Astrocyte of the cerebellum (primary cell): ENCODE measurements at regions not wholly inside any gene's neighbourhood (a gene's known extent, or its start where the extent isn't known, plus 50 kb on each side); places are given as distances from the start of the nearest gene placed in this dataset.

Experiments used
- DNase-seq: peaks from one replicate; pipeline ENCODE4 v3.0.0-alpha.2; 2011; ENCODE audit warnings: low read depth
- H3K4me3 ChIP-seq: 2 replicates; pipeline ENCODE4 v1.5.1; 2011; ENCODE audit warnings: mild to moderate bottlenecking, low read depth, low read length, moderate library complexity
- in situ Hi-C: cut with HindIII; loops from 2 replicates; pipeline ENCODE4 v1.10.0; 2017; ENCODE audit warnings: low sequenced_read_pairs
- TF ChIP-seq, protein P1 (sequence below): IDR thresholded peaks from 2 replicates; pipeline ENCODE4 v1.5.1; 2012; ENCODE audit warnings: low read length, low read depth, moderate library complexity, mild to moderate bottlenecking; ENCODE audit errors: missing control alignments

DNA sequence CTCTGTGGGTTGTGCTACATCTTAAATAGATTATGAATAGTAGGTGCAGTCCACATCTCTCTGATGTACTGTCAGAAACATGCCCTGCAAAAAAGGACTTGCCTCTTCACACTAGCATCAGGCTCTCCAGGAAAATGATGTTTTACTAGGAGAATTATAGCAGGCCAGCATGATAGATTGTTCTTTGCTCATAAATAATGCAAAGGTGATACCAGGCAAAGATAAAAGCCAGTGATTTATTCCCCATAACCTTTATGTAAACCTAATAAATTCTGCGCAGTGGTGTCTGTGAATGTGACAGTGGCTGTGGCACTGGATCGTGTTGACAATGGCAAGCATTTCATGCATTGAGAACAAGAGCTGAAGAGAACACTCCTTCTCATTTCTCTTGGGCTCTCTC is 646.5 kb upstream of the SEL1L start:
- in situ Hi-C loops: no loop called here
- no peak overlapping the region for H3K4me3 ChIP-seq
- TF ChIP-seq, protein P1, sequence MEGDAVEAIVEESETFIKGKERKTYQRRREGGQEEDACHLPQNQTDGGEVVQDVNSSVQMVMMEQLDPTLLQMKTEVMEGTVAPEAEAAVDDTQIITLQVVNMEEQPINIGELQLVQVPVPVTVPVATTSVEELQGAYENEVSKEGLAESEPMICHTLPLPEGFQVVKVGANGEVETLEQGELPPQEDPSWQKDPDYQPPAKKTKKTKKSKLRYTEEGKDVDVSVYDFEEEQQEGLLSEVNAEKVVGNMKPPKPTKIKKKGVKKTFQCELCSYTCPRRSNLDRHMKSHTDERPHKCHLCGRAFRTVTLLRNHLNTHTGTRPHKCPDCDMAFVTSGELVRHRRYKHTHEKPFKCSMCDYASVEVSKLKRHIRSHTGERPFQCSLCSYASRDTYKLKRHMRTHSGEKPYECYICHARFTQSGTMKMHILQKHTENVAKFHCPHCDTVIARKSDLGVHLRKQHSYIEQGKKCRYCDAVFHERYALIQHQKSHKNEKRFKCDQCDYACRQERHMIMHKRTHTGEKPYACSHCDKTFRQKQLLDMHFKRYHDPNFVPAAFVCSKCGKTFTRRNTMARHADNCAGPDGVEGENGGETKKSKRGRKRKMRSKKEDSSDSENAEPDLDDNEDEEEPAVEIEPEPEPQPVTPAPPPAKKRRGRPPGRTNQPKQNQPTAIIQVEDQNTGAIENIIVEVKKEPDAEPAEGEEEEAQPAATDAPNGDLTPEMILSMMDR: no peak

DNA sequence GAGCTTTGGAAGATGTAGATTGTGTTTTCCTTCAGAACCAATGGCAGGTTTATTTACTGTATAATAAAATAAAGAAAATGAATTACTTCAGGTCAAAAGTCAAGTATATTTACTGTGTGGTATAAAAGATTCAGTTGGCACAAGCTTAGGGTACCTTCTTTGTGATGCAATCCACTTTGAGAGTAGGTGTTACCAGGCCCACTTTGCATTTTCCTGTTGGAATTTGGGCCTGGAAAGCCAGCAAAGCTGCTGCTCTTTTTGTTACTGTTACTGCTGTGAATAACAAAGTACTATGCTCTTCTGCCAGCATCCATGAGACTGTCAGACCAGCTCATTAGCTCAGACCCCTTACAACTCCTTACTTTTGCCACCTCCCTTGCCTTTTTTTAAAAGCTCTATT is 649.0 kb upstream of the SEL1L start:
- no peak for DNase-seq
- in situ Hi-C loops: no loop called here
- H3K4me3 ChIP-seq: no peak overlapping the region
- TF ChIP-seq, protein P1: no peak

More for the DNA sequence above, 646.5 kb upstream of the SEL1L start:
- no peak for DNase-seq

DNA sequence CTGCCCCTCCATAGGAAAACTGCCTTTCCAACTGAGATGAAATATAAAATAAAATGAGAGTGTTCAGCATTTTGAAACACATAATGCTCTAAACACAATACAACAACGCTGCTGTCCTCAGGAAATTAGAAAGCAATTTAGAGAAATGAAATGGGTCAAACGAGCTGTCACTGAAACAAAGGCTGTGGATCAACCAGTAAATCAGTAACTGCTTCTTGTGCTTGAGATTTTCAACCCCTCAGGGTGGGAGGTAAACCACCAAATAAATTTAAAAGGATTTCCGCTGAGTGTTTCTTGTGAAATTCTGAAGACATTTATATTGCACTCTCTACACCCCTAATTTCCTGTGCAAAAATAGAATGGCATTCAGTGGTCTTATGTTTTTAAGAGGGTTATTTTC is 657.1 kb upstream of the SEL1L start:
- no peak overlapping the region for H3K4me3 ChIP-seq
- no peak for DNase-seq
- TF ChIP-seq, protein P1: no peak
- in situ Hi-C loops: no loop called here

DNA sequence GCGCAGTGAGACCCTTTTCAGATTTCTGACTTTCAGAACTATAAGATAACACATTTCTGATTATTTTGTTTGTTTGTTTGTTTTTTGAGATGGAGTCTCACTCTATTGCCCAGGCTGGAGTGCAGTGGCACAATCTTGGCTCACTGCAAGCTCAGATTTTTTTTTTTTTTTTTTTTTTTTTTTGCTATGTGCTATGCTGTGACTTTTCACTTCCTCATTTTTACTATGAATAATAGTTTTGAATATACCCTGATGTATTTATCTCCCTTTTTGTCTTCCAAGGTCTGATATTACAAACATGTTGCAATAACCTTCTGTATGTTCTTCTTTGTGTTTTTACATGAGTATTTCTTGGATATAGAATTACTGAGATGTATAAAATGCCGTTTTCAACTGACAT is 658.7 kb upstream of the SEL1L start:
- TF ChIP-seq, protein P1: no peak
- DNase-seq: no peak
- no peak overlapping the region for H3K4me3 ChIP-seq
- in situ Hi-C loops: no loop called here

DNA sequence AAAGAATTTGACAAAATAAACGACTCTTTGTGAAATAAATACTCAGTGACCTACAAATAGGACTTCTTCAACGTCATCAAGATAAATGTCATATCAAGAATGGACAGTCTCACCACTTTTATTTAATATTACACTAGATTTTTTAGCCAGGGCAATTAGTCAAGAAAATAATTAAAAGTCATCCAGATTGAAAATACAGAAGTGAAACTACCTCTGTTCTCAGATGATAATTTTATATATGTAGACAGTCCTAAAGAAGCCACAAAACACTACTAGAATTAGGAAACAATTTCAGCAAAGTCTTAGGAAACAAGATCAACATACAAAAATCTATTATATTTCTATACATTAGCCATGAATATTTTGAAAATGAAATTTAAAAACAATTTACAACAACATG is 689.6 kb upstream of the SEL1L start:
- TF ChIP-seq, protein P1: no peak
- no peak overlapping the region for H3K4me3 ChIP-seq
- DNase-seq: no peak
- in situ Hi-C loops: no loop called here

DNA sequence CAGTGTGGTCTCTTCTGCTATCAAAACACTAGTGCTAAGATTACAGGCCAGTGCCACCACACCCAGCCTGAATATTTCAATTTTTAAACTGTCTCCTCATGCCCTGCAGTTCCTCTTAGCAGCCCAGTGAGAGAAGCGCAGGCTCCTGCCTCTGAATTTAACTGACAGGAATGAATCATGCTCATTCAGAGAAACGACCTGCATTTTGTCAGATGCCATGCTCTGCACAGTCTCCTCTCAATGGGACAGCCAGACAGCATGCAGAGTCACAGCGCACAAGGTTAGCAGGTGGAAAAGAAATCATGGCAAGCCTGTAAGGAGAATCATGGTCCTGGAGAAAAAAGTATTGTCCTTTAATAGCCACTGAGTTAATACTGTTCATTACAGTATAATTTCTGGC is 691.0 kb upstream of the SEL1L start:
- TF ChIP-seq, protein P1: no peak
- no peak for DNase-seq
- in situ Hi-C loops: no loop called here
- H3K4me3 ChIP-seq: no peak overlapping the region

DNA sequence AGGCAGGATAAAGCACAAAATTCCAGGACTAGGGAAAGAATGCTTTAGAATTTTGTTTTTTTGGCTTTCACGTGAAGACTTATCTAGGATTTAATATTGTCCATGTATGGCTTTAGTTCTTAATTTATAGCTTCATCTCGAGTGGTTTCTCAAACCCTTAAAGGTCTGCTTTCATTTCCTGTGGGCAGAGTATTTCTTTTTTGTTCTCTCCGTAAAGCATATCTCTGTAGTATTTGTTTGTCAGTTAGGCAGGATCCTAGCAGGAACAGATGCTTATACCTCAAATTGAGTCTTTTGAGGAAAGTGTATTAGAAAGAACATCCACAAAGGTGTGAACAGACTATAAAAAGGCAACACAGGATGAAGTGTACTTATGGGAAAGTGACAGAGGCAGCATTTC is 697.1 kb upstream of the SEL1L start:
- DNase-seq: no peak
- TF ChIP-seq, protein P1: no peak
- in situ Hi-C loops: no loop called here
- no peak overlapping the region for H3K4me3 ChIP-seq
